ENCODE measurements at regions not wholly inside any gene's neighbourhood (a gene's known extent, or its start where the extent isn't known, plus 50 kb on each side); places are given as distances from the start of the nearest gene placed in this dataset.

DNA sequence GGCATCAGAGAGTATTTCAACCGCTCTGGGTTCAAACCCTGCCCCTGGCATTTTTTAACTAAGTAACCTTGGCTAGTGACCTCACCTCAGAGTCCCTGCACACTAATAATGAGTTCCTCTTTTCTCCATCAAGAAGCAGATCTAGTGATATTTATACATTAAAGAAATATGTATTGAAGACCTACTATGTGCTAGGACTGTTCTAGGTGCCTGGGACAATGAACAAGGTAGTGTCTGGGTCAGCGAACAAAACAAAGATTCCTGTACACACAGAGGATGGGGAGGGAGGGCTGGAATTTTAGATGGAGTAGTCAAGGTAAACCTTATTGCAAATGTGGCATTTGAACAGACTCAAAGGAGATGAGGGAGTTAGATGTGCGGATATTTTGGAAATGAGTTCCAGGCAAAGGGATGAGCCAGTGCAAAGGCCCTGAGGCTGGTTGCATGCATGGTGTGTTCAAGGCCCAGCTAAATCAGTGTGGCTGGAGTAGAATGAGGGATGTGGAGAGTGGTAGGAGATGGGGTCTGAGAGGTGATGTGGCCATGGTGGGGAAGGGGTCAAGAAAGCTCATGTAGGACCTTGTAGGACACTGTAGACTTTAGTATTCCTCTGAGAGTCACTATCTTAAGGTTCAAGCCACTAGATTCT, 57.6 kb upstream of the FZD7 start:
- TF ChIP-seq CTCF (IDR thresholded peaks at IDR 0.05) = no peak
- TF ChIP-seq POLR2A (IDR thresholded peaks at IDR 0.05) = no peak
